HepG2 (cell line): ENCODE measurements at regions not wholly inside any gene's neighbourhood (a gene's known extent, or its start where the extent isn't known, plus 50 kb on each side); places are given as distances from the start of the nearest gene placed in this dataset.

ENCODE experiments used
- ATAC-seq: fragments of 200-7000 bp; cut with Tn5 transposase; 3 replicates; pipeline ENCODE4 v1.9.1; 2020; ENCODE audit warnings: mild to moderate bottlenecking, moderate library complexity
- BruUV-seq: library from RNA; stranded (reverse); fragments of 400-500 nt; replicated peaks from 2 replicates; lab custom pipeline; 2021; lab: Mats Ljungman, UMichigan
- CTCF ChIA-PET: fragments of 300-600 bp; formaldehyde crosslinking; extraction: SDS; loops from one replicate; lab custom pipeline; 2021; ENCODE audit warnings: low total read pairs, inconsistent platforms, low intra/inter-chr PET ratio; lab: Yijun Ruan, JAX
- POLR2A ChIA-PET: fragments of 350-600 bp; sonication (Branson Sonifier 250); formaldehyde crosslinking; loops from one replicate; lab custom pipeline; 2020; ENCODE audit warnings: antibody characterized with exemption, inconsistent platforms; lab: Yijun Ruan, JAX
- DNase-seq: peaks from one replicate; pipeline ENCODE4 v3.0.0-alpha.2; 2015; ENCODE audit warnings: low spot score
- FAIRE-seq: peaks from 3 replicates; lab custom pipeline; 2011; peaks lifted over from hg19 to GRCh38; lab: Jason Lieb, UNC
- H2AFZ ChIP-seq: one replicate; pipeline ENCODE4 v1.6.1; 2011; ENCODE audit warnings: low read length, inconsistent platforms
- H3K27ac ChIP-seq: fragments of 300-600 bp; 3 replicates; pipeline ENCODE4 v1.8.0; 2011; ENCODE audit warnings: mixed run types, mild to moderate bottlenecking, mixed read lengths, low read length, inconsistent platforms; ENCODE audit not compliant: insufficient read depth; ENCODE audit errors: extremely low read length
- H3K27me3 ChIP-seq, 2 experiments: fragments of 200-600 bp in 1 of 2; 2 replicates in 1 of 2; 3 replicates in 1 of 2; pipeline versions ENCODE4 v1.6.0 to v1.8.0; 2011; ENCODE audit warnings: low read length in 2 of 2, mild to moderate bottlenecking in 2 of 2, moderate library complexity in 2 of 2, inconsistent platforms in 1 of 2; ENCODE audit not compliant: insufficient read depth in 2 of 2, control insufficient read depth in 1 of 2
- H3K36me3 ChIP-seq, 2 experiments: fragments of 200-600 bp in 1 of 2; replicated peaks in 1 of 2; 2 replicates in 1 of 2; 3 replicates in 1 of 2; pipeline versions ENCODE4 v1.5.1 to v1.8.0; 2011; ENCODE audit warnings: low read length in 2 of 2, inconsistent platforms in 1 of 2; ENCODE audit not compliant: insufficient read depth in 2 of 2, control insufficient read depth in 1 of 2
- H3K4me1 ChIP-seq: 2 replicates; pipeline ENCODE4 v1.5.1; 2012; ENCODE audit warnings: low read length, inconsistent platforms; ENCODE audit not compliant: insufficient read depth
- H3K4me2 ChIP-seq: 2 replicates; pipeline ENCODE4 v1.6.0; 2011; ENCODE audit warnings: low read depth, low read length, inconsistent platforms
- H3K4me3 ChIP-seq, 3 experiments: fragments of 200-600 bp in 1 of 3; sonication (generic), shearing (Covaris generic) in 1 of 3; replicated peaks in 1 of 3; 2 replicates each; pipeline ENCODE4 v1.5.1; 2011 to 2016; ENCODE audit warnings: low read length in 3 of 3, inconsistent platforms in 2 of 3, low read depth in 2 of 3, mild to moderate bottlenecking in 2 of 3, control low read depth in 1 of 3, mixed read lengths in 1 of 3; ENCODE audit not compliant: insufficient read depth in 1 of 3
- H3K79me2 ChIP-seq: one replicate; pipeline ENCODE4 v1.6.1; 2011; ENCODE audit warnings: low read length, inconsistent platforms; ENCODE audit not compliant: insufficient read depth
- H3K9ac ChIP-seq: 2 replicates; pipeline ENCODE4 v1.6.0; 2011; ENCODE audit warnings: mild to moderate bottlenecking, low read depth, low read length, inconsistent platforms; ENCODE audit not compliant: insufficient read depth
- H3K9me3 ChIP-seq: 2 replicates; pipeline ENCODE4 v1.5.1; 2012; ENCODE audit warnings: mild to moderate bottlenecking, low read length
- H4K20me1 ChIP-seq: 2 replicates; pipeline ENCODE4 v1.6.0; 2011; ENCODE audit warnings: inconsistent platforms, mild to moderate bottlenecking, low read length, moderate library complexity; ENCODE audit not compliant: insufficient read depth
- AKNA ChIP-seq: sonication (generic); formaldehyde crosslinking; IDR thresholded peaks from 2 replicates; pipeline ENCODE4 v1.4.0; 2020; ENCODE audit warnings: missing genetic modification reagents, borderline replicate concordance
- BATF2 ChIP-seq: sonication (generic); formaldehyde crosslinking; IDR thresholded peaks from 2 replicates; pipeline ENCODE4 v1.8.0; 2022; ENCODE audit warnings: mild to moderate bottlenecking, missing genetic modification reagents, moderate library complexity
- HNF4G ChIP-seq, 2 experiments: sonication (generic) in 1 of 2; formaldehyde crosslinking in 1 of 2; IDR thresholded peaks; 2 replicates each; pipeline versions ENCODE4 v1.4.0 to v1.6.1; 2011 to 2020; ENCODE audit warnings: borderline replicate concordance in 2 of 2, low read depth in 2 of 2, mild to moderate bottlenecking in 2 of 2, low read length in 1 of 2, missing genetic modification reagents in 1 of 2, moderate library complexity in 1 of 2
- MAFG ChIP-seq: sonication (generic); formaldehyde crosslinking; IDR thresholded peaks from 2 replicates; pipeline ENCODE4 v1.5.1; 2020; ENCODE audit warnings: mild to moderate bottlenecking, missing genetic modification reagents
- NFIC ChIP-seq: IDR thresholded peaks from 2 replicates; pipeline ENCODE4 v1.6.1; 2012; ENCODE audit warnings: mild to moderate bottlenecking, low read length, inconsistent platforms
- SOX6 ChIP-seq, 2 experiments: fragments of 450-650 bp in 1 of 2; sonication (generic) in 1 of 2; formaldehyde crosslinking in 1 of 2; IDR thresholded peaks; 2 replicates each; pipeline versions ENCODE4 v1.4.0 to v1.6.1; 2017 to 2020; ENCODE audit warnings: antibody characterized with exemption in 1 of 2, mild to moderate bottlenecking in 1 of 2, missing genetic modification reagents in 1 of 2
- ZMYM4 ChIP-seq: sonication (generic); formaldehyde crosslinking; IDR thresholded peaks from 2 replicates; pipeline ENCODE4 v1.8.1; 2023; ENCODE audit warnings: mild to moderate bottlenecking, missing genetic modification reagents
- ZNF646 ChIP-seq: sonication (generic); formaldehyde crosslinking; IDR thresholded peaks from 2 replicates; pipeline ENCODE4 v1.9.0; 2021; ENCODE audit warnings: mild to moderate bottlenecking, missing genetic modification reagents
- ZNF704 ChIP-seq: sonication (generic); formaldehyde crosslinking; IDR thresholded peaks from 2 replicates; pipeline ENCODE4 v1.8.1; 2023; ENCODE audit warnings: mild to moderate bottlenecking, inconsistent platforms, moderate library complexity, missing genetic modification reagents, borderline replicate concordance
- ZNF776 ChIP-seq: sonication (generic); formaldehyde crosslinking; IDR thresholded peaks from 2 replicates; pipeline ENCODE4 v1.4.0; 2020; ENCODE audit warnings: mild to moderate bottlenecking, missing genetic modification reagents
- WGBS: methylation state at CpG from one replicate; pipeline ENCODE4 v1.1.6; 2017; ENCODE audit warnings: low lambda C conversion rate; 5-methylcytosine and 5-hydroxymethylcytosine counted together
- in situ Hi-C: cut with HindIII; loops from 2 replicates; pipeline ENCODE4 v1.10.0; 2017; ENCODE audit warnings: low pct_unique_long_range_greater_than_20kb; ENCODE audit not compliant: extremely low pct_ligation_motif_present
- intact Hi-C: fragments of 100-400 bp; cut with micrococcal nuclease; formaldehyde crosslinking; loops from one replicate; pipeline ENCODE4 v1.10.0; 2022; ENCODE audit not compliant: unreplicated experiment

- Histone ChIP-seq H3K4me3 (no peak overlapping the region), H3K9me3 (no peaks in the 10 kb centered on the region), H3K4me2 (no peak overlapping the region), H3K4me1 (0 out of 2 replicates have a peak, but pooled peaks cover 9% of the 10 kb centered on the region), H2AFZ (no peak overlapping the region), H3K27ac (no peak overlapping the region), H3K79me2 (no peaks in the 10 kb centered on the region), H3K27me3 (no peaks in the 10 kb centered on the region), H3K36me3 (no peaks in the 10 kb centered on the region), H3K9ac (no peak overlapping the region), H4K20me1 (no peaks in the 10 kb centered on the region)
- WGBS: 9% methylated on average over 2 of the region's 2 CpGs
- intact Hi-C loops (no loop called here), in situ Hi-C loops (no loop called here)
- DNase-seq (peak; percentile 83), FAIRE-seq (peak; percentile 32), ATAC-seq (peak; percentile 98)
- BruUV-seq: no TSS peak
- ChIA-PET POLR2A (interaction anchor here (1.0 kb wide), 1 partner anchor 24 kb away, joined by 4 read pairs; no protein-coding TSS in a partner anchor), CTCF (interaction anchor here (1.0 kb wide), 1 partner anchor 82 kb away, joined by 3 read pairs; no protein-coding TSS in a partner anchor)
- TF ChIP-seq NFIC (no peak), MAFG (CRISPR knock-in tag) (no peak), ZNF704 (CRISPR knock-in tag) (no peak), AKNA (CRISPR knock-in tag) (no peak), ZNF776 (CRISPR knock-in tag) (no peak), SOX6 (IDR thresholded peaks at IDR 0.05) (no peak), SOX6 (CRISPR knock-in tag; IDR thresholded peaks at IDR 0.05) (peak; percentile 38; the same call in 1 of the 2 replicates), ZNF646 (CRISPR knock-in tag) (no peak), HNF4G (IDR thresholded peaks at IDR 0.05; ENCODE audit: borderline replicate concordance, low read depth, low read length) (peak; percentile 39; the same call in 1 of the 2 replicates), HNF4G (CRISPR knock-in tag; IDR thresholded peaks at IDR 0.05; ENCODE audit: borderline replicate concordance, low read depth) (no peak), BATF2 (CRISPR knock-in tag) (no peak), ZMYM4 (CRISPR knock-in tag) (peak; percentile 44; the same call in 1 of the 2 replicates)
Observed at GRCh38 chr11:90286640-90287039, 63.8 kb upstream of the CHORDC1 start.
